ENCODE measurements at regions not wholly inside any gene's neighbourhood (a gene's known extent, or its start where the extent isn't known, plus 50 kb on each side); places are given as distances from the start of the nearest gene placed in this dataset.

DNA sequence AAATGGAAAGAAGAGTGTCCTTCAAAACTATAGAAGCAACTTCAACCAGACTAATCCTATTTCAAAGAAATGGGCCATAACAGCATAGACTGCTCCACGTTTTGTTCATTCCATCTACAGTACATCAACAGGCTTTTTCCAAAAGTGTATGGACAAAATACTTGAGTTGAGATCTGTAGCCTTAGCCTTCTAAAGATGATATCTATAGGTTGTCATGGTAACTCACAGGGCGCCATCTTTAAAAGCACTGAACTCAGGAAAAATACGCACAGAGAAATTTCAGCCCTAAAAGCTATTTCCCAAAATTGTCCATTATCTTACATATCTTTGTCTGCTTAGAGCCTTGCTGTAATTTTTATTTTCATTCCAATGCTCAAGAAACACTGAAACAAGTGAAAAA lies 439.4 kb upstream of the NBEA start:
- TF ChIP-seq, protein P1, sequence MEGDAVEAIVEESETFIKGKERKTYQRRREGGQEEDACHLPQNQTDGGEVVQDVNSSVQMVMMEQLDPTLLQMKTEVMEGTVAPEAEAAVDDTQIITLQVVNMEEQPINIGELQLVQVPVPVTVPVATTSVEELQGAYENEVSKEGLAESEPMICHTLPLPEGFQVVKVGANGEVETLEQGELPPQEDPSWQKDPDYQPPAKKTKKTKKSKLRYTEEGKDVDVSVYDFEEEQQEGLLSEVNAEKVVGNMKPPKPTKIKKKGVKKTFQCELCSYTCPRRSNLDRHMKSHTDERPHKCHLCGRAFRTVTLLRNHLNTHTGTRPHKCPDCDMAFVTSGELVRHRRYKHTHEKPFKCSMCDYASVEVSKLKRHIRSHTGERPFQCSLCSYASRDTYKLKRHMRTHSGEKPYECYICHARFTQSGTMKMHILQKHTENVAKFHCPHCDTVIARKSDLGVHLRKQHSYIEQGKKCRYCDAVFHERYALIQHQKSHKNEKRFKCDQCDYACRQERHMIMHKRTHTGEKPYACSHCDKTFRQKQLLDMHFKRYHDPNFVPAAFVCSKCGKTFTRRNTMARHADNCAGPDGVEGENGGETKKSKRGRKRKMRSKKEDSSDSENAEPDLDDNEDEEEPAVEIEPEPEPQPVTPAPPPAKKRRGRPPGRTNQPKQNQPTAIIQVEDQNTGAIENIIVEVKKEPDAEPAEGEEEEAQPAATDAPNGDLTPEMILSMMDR (IDR thresholded peaks at IDR 0.05): no peak
- no peak for TF ChIP-seq POLR2A (IDR thresholded peaks at IDR 0.05)

Data from thyroid gland (tissue), 4 donors.